GM13976 (cell line): ENCODE measurements at regions not wholly inside any gene's neighbourhood (a gene's known extent, or its start where the extent isn't known, plus 50 kb on each side); places are given as distances from the start of the nearest gene placed in this dataset.

Source experiments
- DNase-seq: peaks from one replicate; pipeline ENCODE4 v3.0.0; 2012; ENCODE audit warnings: low spot score
- in situ Hi-C: fragments of 300-500 bp; cut with MboI; formaldehyde crosslinking; loops from one replicate; pipeline ENCODE4 v1.12.0; 2022; ENCODE audit warnings: low sequenced_read_pairs, mixed read lengths, inconsistent platforms; ENCODE audit not compliant: unreplicated experiment
- TF ChIP-seq, protein P1 (sequence below): IDR thresholded peaks from 2 replicates; pipeline ENCODE4 v1.5.1; 2012; ENCODE audit warnings: borderline replicate concordance, mild to moderate bottlenecking; ENCODE audit not compliant: insufficient read depth; ENCODE audit errors: extremely low read depth, missing control alignments, control extremely low read depth

GRCh38 chr2:62287282-62287681, 91.4 kb downstream of the B3GNT2 start:
- in situ Hi-C loops, result no loop called here
- TF ChIP-seq, protein P1, sequence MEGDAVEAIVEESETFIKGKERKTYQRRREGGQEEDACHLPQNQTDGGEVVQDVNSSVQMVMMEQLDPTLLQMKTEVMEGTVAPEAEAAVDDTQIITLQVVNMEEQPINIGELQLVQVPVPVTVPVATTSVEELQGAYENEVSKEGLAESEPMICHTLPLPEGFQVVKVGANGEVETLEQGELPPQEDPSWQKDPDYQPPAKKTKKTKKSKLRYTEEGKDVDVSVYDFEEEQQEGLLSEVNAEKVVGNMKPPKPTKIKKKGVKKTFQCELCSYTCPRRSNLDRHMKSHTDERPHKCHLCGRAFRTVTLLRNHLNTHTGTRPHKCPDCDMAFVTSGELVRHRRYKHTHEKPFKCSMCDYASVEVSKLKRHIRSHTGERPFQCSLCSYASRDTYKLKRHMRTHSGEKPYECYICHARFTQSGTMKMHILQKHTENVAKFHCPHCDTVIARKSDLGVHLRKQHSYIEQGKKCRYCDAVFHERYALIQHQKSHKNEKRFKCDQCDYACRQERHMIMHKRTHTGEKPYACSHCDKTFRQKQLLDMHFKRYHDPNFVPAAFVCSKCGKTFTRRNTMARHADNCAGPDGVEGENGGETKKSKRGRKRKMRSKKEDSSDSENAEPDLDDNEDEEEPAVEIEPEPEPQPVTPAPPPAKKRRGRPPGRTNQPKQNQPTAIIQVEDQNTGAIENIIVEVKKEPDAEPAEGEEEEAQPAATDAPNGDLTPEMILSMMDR, result no peak
- DNase-seq, result no peak

- DNase-seq, result no peak
- TF ChIP-seq, protein P1, result no peak
- in situ Hi-C loops, result no loop called here
Measured at GRCh38 chr2:62286089-62286785, 90.3 kb downstream of the B3GNT2 start.

DNA sequence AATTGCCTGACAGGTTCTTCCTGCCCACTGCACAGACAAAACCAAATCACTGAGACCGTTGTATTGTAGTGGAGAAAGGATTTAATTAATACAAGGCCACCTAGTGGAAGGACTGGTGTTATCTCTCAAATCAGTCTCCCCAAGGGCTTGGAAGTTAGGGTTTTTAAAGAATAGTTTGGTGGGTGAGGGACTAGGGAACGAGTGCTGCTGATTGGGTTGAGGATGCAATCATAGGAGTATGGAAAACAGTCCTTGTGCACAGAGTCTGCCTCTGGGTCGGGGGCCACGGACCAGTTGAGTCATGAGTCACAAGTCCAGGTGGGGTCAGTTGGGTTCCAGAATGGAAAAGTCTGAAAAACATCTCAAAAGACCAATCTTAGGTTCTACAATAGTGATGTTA, 89.1 kb downstream of the B3GNT2 start:
- in situ Hi-C loops, result no loop called here
- TF ChIP-seq, protein P1, result no peak
- DNase-seq, result no peak

DNA sequence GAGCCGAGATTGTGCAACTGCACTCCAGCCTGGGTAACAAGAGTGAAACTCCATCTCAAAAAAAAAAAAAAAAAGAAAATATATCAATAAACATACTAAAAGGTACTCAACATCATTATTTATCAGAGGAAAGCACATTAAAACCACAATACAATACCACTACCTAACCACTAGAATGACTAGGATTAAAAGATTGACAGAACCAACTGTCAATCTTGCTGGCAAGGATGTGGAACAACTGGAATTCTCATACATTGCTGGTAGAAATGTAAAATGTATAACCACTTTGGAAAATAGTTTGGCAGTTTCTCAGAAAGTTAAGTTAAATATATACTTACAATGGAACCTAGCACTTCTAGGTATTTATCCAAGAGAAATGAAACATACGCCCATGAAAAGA, 88.6 kb downstream of the B3GNT2 start:
- TF ChIP-seq, protein P1, result no peak
- in situ Hi-C loops, result no loop called here
- DNase-seq, result no peak

DNA sequence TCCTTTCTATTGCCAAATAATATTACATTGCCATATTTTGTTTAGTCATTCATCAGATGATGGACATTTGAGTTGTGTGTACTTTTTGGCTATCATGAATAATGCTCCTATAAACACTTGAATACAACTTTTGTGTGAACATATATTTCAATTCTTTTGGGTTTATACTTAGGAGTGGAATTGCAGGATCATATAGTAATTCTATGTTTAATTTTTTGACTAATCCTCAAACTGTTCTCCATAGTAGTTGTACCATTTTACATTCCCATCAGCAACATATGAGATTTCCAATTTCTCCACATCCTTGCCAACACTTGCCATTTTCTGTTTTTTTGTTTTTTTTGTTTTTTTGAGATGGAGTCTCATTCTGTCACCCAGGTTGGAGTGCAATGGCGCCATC, 87.2 kb downstream of the B3GNT2 start:
- TF ChIP-seq, protein P1, result no peak
- DNase-seq, result no peak
- in situ Hi-C loops, result no loop called here

GRCh38 chr2:62281663-62282062, 85.7 kb downstream of the B3GNT2 start:
- in situ Hi-C loops, result no loop called here
- DNase-seq, result no peak
- TF ChIP-seq, protein P1, result no peak
